Right lobe of liver (tissue), 4 donors: ENCODE measurements at regions not wholly inside any gene's neighbourhood (a gene's known extent, or its start where the extent isn't known, plus 50 kb on each side); places are given as distances from the start of the nearest gene placed in this dataset.

Experiments
- CTCF ChIP-seq, 4 donors: fragments of 200-600 bp in 3 of 4; fragments of 450-650 bp in 1 of 4; IDR thresholded peaks; one replicate each; pipeline versions ENCODE4 v1.5.1 to v1.8.0; 2016 to 2022; ENCODE audit warnings: antibody characterized with exemption in 4 of 4, mild to moderate bottlenecking in 2 of 4
- POLR2A ChIP-seq: fragments of 450-650 bp; IDR thresholded peaks from one replicate; pipeline ENCODE4 v1.6.1; 2017; ENCODE audit warnings: antibody characterized with exemption, mild to moderate bottlenecking
- donor health status: DM: no; HTN: no; CAD: no.
- donor health status: DM: no; HTN: no; CAD: no.
- donor health status: DM: no; HTN: yes; CAD: no.

- TF ChIP-seq POLR2A (no peak), CTCF (IDR thresholded peaks at IDR 0.05) (no peak)
Observed at GRCh38 chr10:107474650-107475049, 310.1 kb upstream of the SORCS1 start.
